K562 (cell line): ENCODE measurements at regions not wholly inside any gene's neighbourhood (a gene's known extent, or its start where the extent isn't known, plus 50 kb on each side); places are given as distances from the start of the nearest gene placed in this dataset.
A peak's percentile ranks its signal among the peaks of the same experiment; 100 is the strongest.

Experiments
- ATAC-seq: fragments of 200-7000 bp; cut with Tn5 transposase; 3 replicates; pipeline ENCODE4 v1.9.1; 2020; ENCODE audit warnings: moderate library complexity
- BruUV-seq: library from RNA; stranded (reverse); fragments of 400-500 nt; replicated peaks from 2 replicates; lab custom pipeline; 2021; lab: Mats Ljungman, UMichigan
- CTCF ChIA-PET: fragments of 300-600 bp; formaldehyde crosslinking; extraction: SDS; loops from one replicate; lab custom pipeline; 2021; ENCODE audit warnings: low intra/inter-chr PET ratio; lab: Yijun Ruan, JAX
- POLR2A ChIA-PET: fragments of 300-600, 350-650 bp; sonication (Branson Sonifier 250); formaldehyde crosslinking; extraction: SDS; loops from one replicate; lab custom pipeline; 2021; ENCODE audit warnings: antibody characterized with exemption, inconsistent platforms; lab: Yijun Ruan, JAX
- DNase-seq, 4 experiments: peaks; one replicate each; pipeline versions ENCODE4 v3.0.0 to v3.0.0-alpha.2; 2011 to 2018; ENCODE audit warnings: low spot score in 3 of 4, mixed read lengths in 3 of 4; ENCODE audit errors: extremely low read depth in 1 of 4
- FAIRE-seq: peaks from 2 replicates; lab custom pipeline; 2011; peaks lifted over from hg19 to GRCh38; lab: Jason Lieb, UNC
- H2AFZ ChIP-seq: 2 replicates; pipeline ENCODE4 v1.6.0; 2011; ENCODE audit warnings: low read depth, low read length, control low read depth, inconsistent platforms
- H3K27ac ChIP-seq: fragments of 200-600 bp; 3 replicates; pipeline ENCODE4 v1.8.0; 2011; ENCODE audit warnings: low read depth, mild to moderate bottlenecking, control low read depth, inconsistent platforms, low read length, moderate library complexity, mixed read lengths; ENCODE audit errors: extremely low read depth
- H3K27me3 ChIP-seq, 2 experiments: fragments of 300-600 bp in 1 of 2; 2 replicates in 1 of 2; 3 replicates in 1 of 2; pipeline versions ENCODE4 v1.6.0 to v1.8.0; 2011; ENCODE audit warnings: inconsistent platforms in 2 of 2, low read length in 2 of 2, mild to moderate bottlenecking in 1 of 2, mixed read lengths in 1 of 2, moderate library complexity in 1 of 2; ENCODE audit not compliant: control insufficient read depth in 2 of 2, insufficient read depth in 2 of 2
- H3K36me3 ChIP-seq: fragments of 300-600 bp; 3 replicates; pipeline ENCODE4 v1.8.0; 2011; ENCODE audit warnings: mild to moderate bottlenecking, low read length, inconsistent platforms; ENCODE audit not compliant: control insufficient read depth, insufficient read depth
- H3K4me1 ChIP-seq, 2 experiments: fragments of 200-600 bp in 1 of 2; replicated peaks in 1 of 2; 2 replicates in 1 of 2; 3 replicates in 1 of 2; pipeline versions ENCODE4 v1.5.1 to v1.8.0; 2011; ENCODE audit warnings: inconsistent platforms in 2 of 2, low read length in 2 of 2, mild to moderate bottlenecking in 1 of 2, mixed read lengths in 1 of 2, moderate library complexity in 1 of 2; ENCODE audit not compliant: control insufficient read depth in 2 of 2, insufficient read depth in 2 of 2
- H3K4me2 ChIP-seq: 2 replicates; pipeline ENCODE4 v1.6.1; 2011; ENCODE audit warnings: low read length, control low read depth, inconsistent platforms, mixed read lengths; ENCODE audit not compliant: insufficient read depth
- H3K4me3 ChIP-seq: fragments of 200-600 bp; sonication (generic), shearing (Covaris generic); 2 replicates; pipeline ENCODE4 v1.5.1; 2016; ENCODE audit warnings: control low read depth, inconsistent platforms
- H3K79me2 ChIP-seq: fragments of 200-600 bp; 3 replicates; pipeline ENCODE4 v1.8.0; 2011; ENCODE audit warnings: low read length, inconsistent platforms; ENCODE audit not compliant: control insufficient read depth, insufficient read depth
- H3K9ac ChIP-seq, 2 experiments: 2 replicates each; pipeline versions ENCODE4 v1.6.0 to v1.6.1; 2011; ENCODE audit warnings: low read depth in 2 of 2, low read length in 2 of 2, control low read depth in 1 of 2, inconsistent platforms in 1 of 2, mild to moderate bottlenecking in 1 of 2, mixed read lengths in 1 of 2; ENCODE audit not compliant: insufficient read depth in 1 of 2
- H3K9me1 ChIP-seq: one replicate; pipeline ENCODE4 v1.6.0; 2011; ENCODE audit warnings: inconsistent platforms, mild to moderate bottlenecking, low read length, moderate library complexity; ENCODE audit not compliant: control insufficient read depth, insufficient read depth
- H3K9me3 ChIP-seq: replicated peaks from 2 replicates; pipeline ENCODE4 v1.5.1; 2011; ENCODE audit warnings: low read depth, low read length, inconsistent platforms; ENCODE audit not compliant: control insufficient read depth, insufficient read depth
- H4K20me1 ChIP-seq: replicated peaks from 2 replicates; pipeline ENCODE4 v1.6.1; 2011; ENCODE audit warnings: low read length, inconsistent platforms, mixed read lengths; ENCODE audit not compliant: control insufficient read depth, insufficient read depth
- BACH1 ChIP-seq: fragments of 200-800 bp; sonication (Bioruptor generic); IDR thresholded peaks from 2 replicates; pipeline ENCODE4 v1.6.1; 2016; ENCODE audit warnings: missing genetic modification characterization, missing compliant biosample characterization
- CHAMP1 ChIP-seq: fragments of 450-650 bp; IDR thresholded peaks from 2 replicates; pipeline ENCODE4 v1.6.1; 2016; ENCODE audit warnings: mild to moderate bottlenecking
- HCFC1 ChIP-seq: IDR thresholded peaks from 2 replicates; pipeline ENCODE4 v1.6.1; 2012; ENCODE audit warnings: low read depth, low read length, improper control_type of control experiment
- HDAC8 ChIP-seq: fragments of 450-650 bp; IDR thresholded peaks from 2 replicates; pipeline ENCODE4 v1.6.1; 2016; ENCODE audit warnings: mild to moderate bottlenecking, missing genetic modification characterization, moderate library complexity, missing compliant biosample characterization
- ILF3 ChIP-seq: fragments of 450-650 bp; IDR thresholded peaks from 2 replicates; pipeline ENCODE4 v1.6.1; 2018; ENCODE audit warnings: antibody characterized with exemption, mild to moderate bottlenecking, moderate library complexity, borderline replicate concordance
- POLR2AphosphoS2 ChIP-seq: IDR thresholded peaks from 2 replicates; pipeline ENCODE4 v1.6.1; 2012; ENCODE audit warnings: low read length, improper control_type of control experiment
- PTRF ChIP-seq: fragments of 450-650 bp; IDR thresholded peaks from 2 replicates; pipeline ENCODE4 v1.6.1; 2016; ENCODE audit warnings: mild to moderate bottlenecking, missing genetic modification characterization, missing compliant biosample characterization
- RBM15 ChIP-seq: fragments of 200-400 bp; formaldehyde crosslinking; IDR thresholded peaks from 2 replicates; pipeline ENCODE4 v1.6.1; 2018; ENCODE audit warnings: mild to moderate bottlenecking, low read length, moderate library complexity; ENCODE audit not compliant: insufficient read depth
- ZFP30 ChIP-seq: fragments of 250-450 bp; sonication (Bioruptor Pico); IDR thresholded peaks from 2 replicates; pipeline ENCODE4 v1.8.0; 2022; ENCODE audit warnings: moderate library complexity, mild to moderate bottlenecking, inconsistent platforms, borderline replicate concordance
- ZNF217 ChIP-seq: sonication (generic); formaldehyde crosslinking; IDR thresholded peaks from 2 replicates; pipeline ENCODE4 v1.8.0; 2022; ENCODE audit warnings: mild to moderate bottlenecking, missing genetic modification reagents
- ZNF518B ChIP-seq: fragments of 250-450 bp; sonication (Bioruptor Pico); IDR thresholded peaks from 2 replicates; pipeline ENCODE4 v1.5.0; 2021; ENCODE audit warnings: mild to moderate bottlenecking, moderate library complexity
- WGBS: fragments of 100-300 bp; shearing (Covaris generic); methylation state at CpG from one replicate; pipeline ENCODE4 v1.1.6; 2016; ENCODE audit warnings: low coverage, mixed read lengths; ENCODE audit not compliant: insufficient coverage; ENCODE audit errors: missing lambda C conversion rate; 5-methylcytosine and 5-hydroxymethylcytosine counted together
- in situ Hi-C: fragments of 300-500 bp; cut with MboI; formaldehyde crosslinking; loops from 4 replicates; pipeline ENCODE4 v1.15.0; 2018; ENCODE audit warnings: inconsistent platforms, mixed read lengths
- intact Hi-C: fragments of 100-400 bp; cut with micrococcal nuclease; formaldehyde crosslinking; loops from 2 replicates; pipeline ENCODE4 v1.14.2; 2022
- TF ChIP-seq, protein P1 (sequence below), 3 experiments: fragments of 200-800 bp in 1 of 3; fragments of 250-450 bp in 1 of 3; fragments of 450-650 bp in 1 of 3; sonication (Bioruptor Pico) in 1 of 3; sonication (Bioruptor generic) in 1 of 3; formaldehyde crosslinking in 1 of 3; IDR thresholded peaks; 2 replicates each; pipeline versions ENCODE4 v1.6.1 to v1.8.0; 2016 to 2022; ENCODE audit warnings: mild to moderate bottlenecking in 2 of 3, missing genetic modification characterization in 2 of 3, missing compliant biosample characterization in 1 of 3, moderate library complexity in 1 of 3

- TF ChIP-seq, protein P1, sequence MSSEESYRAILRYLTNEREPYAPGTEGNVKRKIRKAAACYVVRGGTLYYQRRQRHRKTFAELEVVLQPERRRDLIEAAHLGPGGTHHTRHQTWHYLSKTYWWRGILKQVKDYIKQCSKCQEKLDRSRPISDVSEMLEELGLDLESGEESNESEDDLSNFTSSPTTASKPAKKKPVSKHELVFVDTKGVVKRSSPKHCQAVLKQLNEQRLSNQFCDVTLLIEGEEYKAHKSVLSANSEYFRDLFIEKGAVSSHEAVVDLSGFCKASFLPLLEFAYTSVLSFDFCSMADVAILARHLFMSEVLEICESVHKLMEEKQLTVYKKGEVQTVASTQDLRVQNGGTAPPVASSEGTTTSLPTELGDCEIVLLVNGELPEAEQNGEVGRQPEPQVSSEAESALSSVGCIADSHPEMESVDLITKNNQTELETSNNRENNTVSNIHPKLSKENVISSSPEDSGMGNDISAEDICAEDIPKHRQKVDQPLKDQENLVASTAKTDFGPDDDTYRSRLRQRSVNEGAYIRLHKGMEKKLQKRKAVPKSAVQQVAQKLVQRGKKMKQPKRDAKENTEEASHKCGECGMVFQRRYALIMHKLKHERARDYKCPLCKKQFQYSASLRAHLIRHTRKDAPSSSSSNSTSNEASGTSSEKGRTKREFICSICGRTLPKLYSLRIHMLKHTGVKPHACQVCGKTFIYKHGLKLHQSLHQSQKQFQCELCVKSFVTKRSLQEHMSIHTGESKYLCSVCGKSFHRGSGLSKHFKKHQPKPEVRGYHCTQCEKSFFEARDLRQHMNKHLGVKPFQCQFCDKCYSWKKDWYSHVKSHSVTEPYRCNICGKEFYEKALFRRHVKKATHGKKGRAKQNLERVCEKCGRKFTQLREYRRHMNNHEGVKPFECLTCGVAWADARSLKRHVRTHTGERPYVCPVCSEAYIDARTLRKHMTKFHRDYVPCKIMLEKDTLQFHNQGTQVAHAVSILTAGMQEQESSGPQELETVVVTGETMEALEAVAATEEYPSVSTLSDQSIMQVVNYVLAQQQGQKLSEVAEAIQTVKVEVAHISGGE (CRISPR knock-in tag; IDR thresholded peaks at IDR 0.05): peak in 2 of 3 experiments; percentile 90 to 94; a peak in 4 of 6 replicates
- TF ChIP-seq ILF3: no peak
- no peak for TF ChIP-seq ZFP30 (CRISPR knock-in tag)
- TF ChIP-seq HCFC1: 0 out of 2 replicates have a peak, but pooled peaks have one; percentile 24
These were observed 245.5 kb downstream of the BCL11B start (continued) for GRCh38 chr14:99026471-99026870.

GRCh38 chr14:99028041-99028440 is 244.0 kb downstream of the BCL11B start:
- no TSS peak for BruUV-seq
- Histone ChIP-seq H3K4me1 (no peaks in the 10 kb centered on the region), H3K36me3 (no peaks in the 10 kb centered on the region), H3K79me2 (no peaks in the 10 kb centered on the region), H3K9me1 (no peaks in the 10 kb centered on the region), H2AFZ (no peak overlapping the region), H4K20me1 (no peaks in the 10 kb centered on the region), H3K27me3 (no peaks in the 10 kb centered on the region), H3K4me3 (no peak overlapping the region), H3K4me2 (no peak overlapping the region), H3K9ac (no peak overlapping the region), H3K9me3 (no peaks in the 10 kb centered on the region), H3K27ac (no peak overlapping the region)
- CTCF ChIA-PET: no interaction called here
- FAIRE-seq: no peak
- POLR2A ChIA-PET: no interaction called here
- no peak for DNase-seq
- in situ Hi-C loops: no loop called here
- WGBS: 0% methylated on average over 5 of the region's 6 CpGs
- ATAC-seq: no peak
- intact Hi-C loops: no loop called here
- TF ChIP-seq RBM15: no peak
- no peak for TF ChIP-seq PTRF (tag)
- no peak for TF ChIP-seq ZNF217 (CRISPR knock-in tag)
- TF ChIP-seq CHAMP1: no peak
- no peak for TF ChIP-seq BACH1 (tag)
- TF ChIP-seq HDAC8 (tag): no peak
- no peak for TF ChIP-seq ZNF518B (CRISPR knock-in tag)
- TF ChIP-seq POLR2AphosphoS2: no peak
